HG03442 (cell line): ENCODE measurements at regions not wholly inside any gene's neighbourhood (a gene's known extent, or its start where the extent isn't known, plus 50 kb on each side); places are given as distances from the start of the nearest gene placed in this dataset.

Experiments used
- ATAC-seq: cut with Tn5 transposase; IDR thresholded peaks from one replicate; pipeline ENCODE4 v1.9.1; 2021; ENCODE audit warnings: mild to moderate bottlenecking, moderate library complexity; ENCODE audit not compliant: unreplicated experiment

DNA sequence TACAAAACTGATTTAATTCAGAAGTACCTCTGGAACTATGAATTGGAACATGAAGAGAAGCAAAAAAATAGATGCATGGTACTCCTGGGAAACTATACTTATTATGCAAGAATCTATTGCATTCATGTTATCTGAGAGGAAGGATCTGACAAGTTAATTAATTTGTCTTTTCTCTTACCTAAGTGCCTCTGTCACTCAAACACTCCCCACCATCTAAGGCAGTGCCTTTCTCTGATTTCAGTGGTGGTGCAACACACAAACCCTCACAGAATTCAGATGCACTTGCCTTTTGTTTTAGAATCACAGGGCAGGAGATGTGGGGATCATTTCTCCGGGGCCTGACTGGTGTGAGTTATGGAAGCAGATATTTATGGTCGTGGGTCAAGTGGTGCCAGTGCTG is 52.5 kb upstream of the C9orf72 start:
- ATAC-seq, result no peak

DNA sequence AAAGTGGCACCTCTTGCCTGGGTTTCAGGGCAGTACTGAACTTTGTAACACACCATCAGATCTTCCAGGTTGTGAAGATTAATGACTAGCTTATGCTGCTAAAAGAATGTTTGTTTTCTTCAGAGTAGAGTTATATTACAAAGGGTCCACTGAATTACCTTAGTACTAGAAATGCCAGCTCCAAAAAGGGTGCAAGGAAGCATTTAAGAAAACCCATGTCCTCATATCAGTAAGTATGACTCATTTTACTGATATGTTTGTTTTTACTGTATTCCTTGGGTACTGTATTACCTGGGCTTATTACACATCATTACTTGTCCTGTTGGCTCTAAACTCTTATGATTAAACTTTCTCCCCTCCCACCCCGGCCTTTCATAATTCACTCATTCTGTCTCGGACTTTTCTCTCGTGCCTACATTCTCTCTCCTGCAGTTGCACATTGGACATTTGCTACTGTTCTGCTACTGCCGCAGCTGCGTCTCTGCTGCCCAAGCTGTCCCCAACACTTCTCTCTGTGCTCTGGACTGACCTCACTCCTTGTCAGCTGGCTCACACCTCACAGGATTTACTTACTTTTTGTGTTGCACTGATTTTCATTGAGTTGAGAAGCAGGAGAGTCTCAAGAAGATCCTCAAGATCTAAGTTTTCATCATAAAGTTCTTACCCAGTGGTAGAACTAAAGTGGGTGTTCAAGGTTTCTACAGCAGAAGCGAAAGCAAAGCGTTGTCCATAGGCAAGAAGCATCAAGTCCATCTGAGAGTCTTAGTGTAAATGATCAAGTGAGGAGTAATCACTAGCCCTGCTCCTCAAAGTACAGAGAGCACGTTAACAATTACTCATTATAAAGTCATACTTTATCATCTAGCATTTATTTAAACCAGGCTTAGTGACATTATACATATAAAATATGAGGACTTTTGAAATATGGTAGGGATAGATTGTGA is 53.2 kb upstream of the C9orf72 start:
- ATAC-seq, result no peak

- ATAC-seq, result no peak
Measured at GRCh38 chr9:27627188-27627564, 53.9 kb upstream of the C9orf72 start.

DNA sequence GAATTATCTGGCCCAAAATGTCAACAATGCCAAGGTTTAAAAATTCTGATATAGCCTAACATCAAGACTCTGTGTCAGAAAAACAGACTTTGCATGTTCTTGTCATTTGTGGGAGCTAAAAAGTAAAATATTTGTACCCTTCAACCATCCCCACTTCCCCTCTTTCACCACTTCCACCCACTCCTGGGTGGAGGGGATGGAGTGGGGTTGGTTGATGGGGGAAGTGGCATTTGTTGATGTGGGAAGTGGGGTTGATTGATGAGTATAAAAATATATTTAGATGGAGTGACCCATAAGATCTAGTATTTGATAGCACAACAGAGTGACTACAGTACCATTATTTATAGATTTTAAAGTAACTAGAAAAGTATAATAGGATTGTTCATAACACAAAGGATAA is 55.0 kb upstream of the C9orf72 start:
- no peak for ATAC-seq

DNA sequence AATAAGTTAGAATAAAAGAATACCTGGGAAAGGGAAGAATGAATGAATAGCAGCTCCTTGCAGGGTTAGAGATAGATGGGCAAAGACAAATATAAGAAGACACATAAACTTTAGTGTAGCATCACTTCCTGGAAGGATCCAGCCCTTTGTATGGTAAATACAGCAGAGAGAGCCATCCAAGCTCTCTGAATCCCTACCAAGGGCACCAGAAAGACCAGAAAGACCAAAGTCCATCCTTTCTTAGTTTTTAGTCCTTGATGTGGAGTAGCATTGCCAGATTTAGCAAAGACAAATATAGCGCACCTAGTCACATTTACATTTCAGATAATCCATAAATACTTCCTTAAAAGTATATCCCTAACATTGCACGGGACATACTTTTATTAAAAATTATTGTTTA is 56.1 kb upstream of the C9orf72 start:
- ATAC-seq, result no peak

- ATAC-seq, result no peak
Measured at GRCh38 chr9:27632254-27632653, 59.0 kb upstream of the C9orf72 start.

GRCh38 chr9:27633764-27634163 is 60.5 kb upstream of the C9orf72 start:
- no peak for ATAC-seq

GRCh38 chr9:27634879-27635278 is 61.6 kb upstream of the C9orf72 start:
- ATAC-seq, result peak; percentile 82

GRCh38 chr9:27638716-27639115 is 65.4 kb upstream of the C9orf72 start:
- no peak for ATAC-seq

- no peak for ATAC-seq
Measured at GRCh38 chr9:27645161-27645840, 72.0 kb upstream of the C9orf72 start.

DNA sequence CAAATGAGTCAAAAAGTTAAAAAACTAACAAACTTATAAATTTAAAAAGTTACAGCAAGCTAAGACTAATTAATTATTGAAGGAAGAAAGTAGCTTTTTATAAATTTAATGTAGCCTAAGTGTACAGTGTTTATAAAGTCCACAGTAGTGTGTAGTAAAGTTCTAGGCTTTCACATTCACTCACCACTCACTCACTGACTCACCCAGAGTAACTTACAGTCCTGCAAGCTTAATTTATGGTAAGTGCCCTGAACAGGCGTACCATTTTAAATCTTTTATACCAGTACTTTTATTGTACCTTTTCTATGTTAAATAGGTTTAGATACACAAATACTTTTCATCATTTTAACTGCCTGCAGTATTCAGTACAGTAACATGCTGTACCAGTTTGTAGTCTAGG is 80.0 kb upstream of the C9orf72 start:
- no peak for ATAC-seq

DNA sequence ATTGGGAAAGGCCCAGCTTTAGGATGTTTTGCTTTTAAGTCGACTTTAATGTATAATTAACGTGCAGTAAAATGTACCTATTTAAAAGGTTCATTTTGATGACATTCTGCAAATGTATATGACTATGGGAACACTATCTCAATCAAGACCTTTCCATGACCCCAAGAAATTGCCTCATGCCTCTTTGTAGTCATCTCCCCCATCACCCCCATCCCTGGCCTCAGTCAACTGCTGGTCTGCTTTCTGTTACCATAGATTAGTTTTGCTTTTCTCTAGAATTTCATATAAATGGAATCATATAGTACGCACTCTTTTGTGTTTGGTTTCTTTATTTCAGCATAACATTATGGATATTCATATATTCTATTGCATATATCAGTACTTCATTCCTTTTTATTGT is 80.7 kb upstream of the C9orf72 start:
- no peak for ATAC-seq

GRCh38 chr9:27654629-27655285 is 81.5 kb upstream of the C9orf72 start:
- no peak for ATAC-seq

- ATAC-seq, result no peak
Measured at GRCh38 chr9:27655441-27655840, 82.2 kb upstream of the C9orf72 start.

DNA sequence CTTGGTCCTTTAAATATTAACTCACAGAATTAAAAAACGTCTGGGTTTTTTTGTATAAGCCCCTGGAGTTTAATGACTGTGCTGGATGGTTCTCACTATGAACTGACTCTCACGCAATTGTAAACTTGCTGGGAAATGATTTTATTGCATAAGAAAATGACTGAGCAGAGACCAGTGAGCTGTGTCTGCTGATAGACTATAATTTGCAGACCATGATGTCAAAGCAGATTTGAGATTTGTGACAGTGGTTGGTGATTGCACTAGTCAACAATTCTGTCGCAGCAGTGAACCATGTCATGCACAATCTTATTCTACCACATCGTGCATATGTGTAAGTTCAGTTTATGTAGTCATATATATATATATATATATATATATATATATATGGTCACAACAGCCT is 85.7 kb upstream of the C9orf72 start:
- no peak for ATAC-seq

DNA sequence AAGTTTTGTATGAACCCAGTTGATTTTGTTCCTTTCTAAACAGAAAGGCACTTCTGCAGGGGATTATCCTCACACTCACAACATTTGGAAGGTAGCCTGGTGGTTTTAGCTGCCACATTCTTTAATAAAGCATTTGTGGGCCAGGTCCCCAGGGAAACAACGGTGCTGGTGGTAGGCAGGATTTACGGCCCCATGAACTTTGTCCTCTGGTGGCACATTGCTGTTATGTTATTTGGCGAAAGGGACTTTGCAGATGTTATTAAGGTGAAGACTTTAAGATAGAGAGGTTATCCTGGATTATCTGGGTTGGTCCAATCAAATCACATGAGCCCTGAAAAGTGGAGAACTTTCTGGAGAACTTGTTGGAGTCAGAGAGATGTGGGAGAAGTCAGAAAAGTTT is 86.3 kb upstream of the C9orf72 start:
- no peak for ATAC-seq

DNA sequence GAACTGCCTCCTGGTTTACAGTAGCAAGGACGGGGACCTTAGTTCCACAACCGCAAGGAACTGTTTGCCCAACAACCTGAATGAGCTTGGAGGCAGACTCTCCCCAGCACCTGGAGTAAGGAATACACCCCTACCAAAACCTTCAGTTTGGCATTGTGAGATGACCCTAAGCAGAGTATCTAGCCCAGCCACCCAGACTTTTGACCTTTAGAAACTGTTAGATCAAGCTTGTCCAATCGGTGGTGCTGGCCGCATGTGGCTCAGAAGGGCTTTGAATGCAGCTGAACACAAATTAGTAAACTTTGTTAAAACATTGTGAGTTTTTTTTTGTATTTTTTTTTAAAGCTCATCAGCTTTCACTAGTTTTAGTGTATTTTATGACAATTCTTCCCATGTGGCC is 86.9 kb upstream of the C9orf72 start:
- no peak for ATAC-seq

GRCh38 chr9:27663526-27663925 is 90.2 kb upstream of the C9orf72 start:
- ATAC-seq, result no peak

GRCh38 chr9:27664121-27664779 is 91.0 kb upstream of the C9orf72 start:
- no peak for ATAC-seq

DNA sequence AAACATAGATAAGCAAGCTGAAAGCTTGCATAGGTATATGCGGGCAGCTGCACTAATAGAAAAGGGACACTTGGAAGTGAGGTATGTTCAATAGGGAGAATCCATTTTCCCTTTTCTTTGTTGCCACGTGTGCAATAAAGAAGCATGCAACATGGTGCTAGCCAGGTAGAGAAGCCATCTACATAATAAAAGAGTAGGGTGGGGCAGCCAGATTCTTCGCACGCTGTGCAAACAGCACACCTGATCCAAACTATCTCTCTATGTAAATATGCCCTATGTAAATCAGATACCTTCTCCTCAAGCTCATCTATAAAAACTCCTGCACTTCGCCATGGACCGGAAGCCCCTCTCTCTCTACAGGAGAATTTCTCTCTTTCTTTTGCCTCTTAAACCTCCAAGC is 91.9 kb upstream of the C9orf72 start:
- ATAC-seq, result no peak

DNA sequence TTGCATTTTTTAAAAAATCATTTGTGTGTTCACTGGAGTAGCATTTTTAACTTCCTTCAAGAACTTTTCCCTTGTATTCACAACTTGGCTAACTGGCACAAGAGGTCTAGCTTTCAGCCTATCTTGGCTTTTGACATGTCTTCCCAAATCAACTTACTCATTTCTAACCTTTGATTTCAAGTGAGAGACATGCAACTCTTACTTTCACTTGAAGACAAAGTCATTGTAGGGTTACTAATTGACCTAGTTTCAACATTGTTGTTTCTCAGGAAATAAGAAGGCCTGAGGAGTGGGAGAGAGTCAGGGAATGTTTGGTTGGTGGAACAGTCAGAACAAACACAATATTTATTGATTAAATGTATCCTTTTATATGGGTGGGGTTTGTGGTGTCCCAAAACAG is 95.0 kb upstream of the C9orf72 start:
- no peak for ATAC-seq
